LHCN-M2 (cell line): ENCODE measurements at regions not wholly inside any gene's neighbourhood (a gene's known extent, or its start where the extent isn't known, plus 50 kb on each side); places are given as distances from the start of the nearest gene placed in this dataset.

Experiments
- DNase-seq: peaks from one replicate; pipeline ENCODE4 v3.0.0-alpha.2; 2012; ENCODE audit warnings: low read depth

- DNase-seq = no peak
Measured at GRCh38 chr5:125201446-125202052, 455.1 kb upstream of the ZNF608 start.

- DNase-seq = no peak
Measured at GRCh38 chr5:125202353-125202752, 455.9 kb upstream of the ZNF608 start.

DNA sequence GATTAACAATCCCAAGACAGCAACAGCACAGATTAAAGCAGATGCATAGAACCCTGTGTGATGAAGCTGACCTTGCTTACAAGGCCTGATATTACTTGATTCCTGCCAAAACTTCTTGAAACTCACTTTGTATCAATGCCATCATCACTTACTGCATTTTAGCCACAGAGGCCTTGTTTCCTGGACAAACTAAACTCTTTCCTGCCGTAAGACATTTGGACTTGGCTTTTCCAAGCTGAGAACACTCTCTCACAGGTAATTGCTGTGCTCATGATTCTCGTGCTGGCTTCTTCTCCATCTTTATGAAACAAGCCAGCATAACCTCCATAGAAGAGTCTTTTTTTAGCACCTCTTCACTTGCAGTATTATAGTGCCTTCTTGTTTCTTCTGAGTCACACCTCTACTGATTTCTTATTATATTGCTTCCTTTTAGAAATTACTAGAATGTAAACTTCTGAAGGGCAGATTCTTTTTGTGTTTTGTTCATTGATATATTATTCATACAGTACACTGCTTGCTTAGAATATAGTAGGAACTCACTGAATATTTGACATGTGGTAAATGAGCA, 456.5 kb upstream of the ZNF608 start:
- DNase-seq = no peak

DNA sequence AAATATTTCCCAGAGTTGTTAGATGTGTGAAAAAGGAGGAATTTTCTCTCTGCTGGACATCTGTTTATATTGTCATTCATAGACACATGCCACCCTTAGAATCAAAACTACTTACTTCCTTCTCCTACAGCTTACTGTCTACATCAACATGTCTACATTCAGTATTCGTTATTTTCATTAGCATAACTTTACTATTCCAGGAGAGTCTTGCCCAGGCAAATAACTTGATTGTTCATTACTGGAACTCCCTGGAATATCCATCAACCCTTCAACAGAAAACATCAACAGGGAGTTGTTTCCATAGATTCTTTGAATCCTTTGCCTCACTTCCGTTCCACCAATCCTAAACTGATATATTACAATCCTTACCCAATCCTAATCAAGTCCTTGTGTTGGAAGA, 457.5 kb upstream of the ZNF608 start:
- DNase-seq = no peak

DNA sequence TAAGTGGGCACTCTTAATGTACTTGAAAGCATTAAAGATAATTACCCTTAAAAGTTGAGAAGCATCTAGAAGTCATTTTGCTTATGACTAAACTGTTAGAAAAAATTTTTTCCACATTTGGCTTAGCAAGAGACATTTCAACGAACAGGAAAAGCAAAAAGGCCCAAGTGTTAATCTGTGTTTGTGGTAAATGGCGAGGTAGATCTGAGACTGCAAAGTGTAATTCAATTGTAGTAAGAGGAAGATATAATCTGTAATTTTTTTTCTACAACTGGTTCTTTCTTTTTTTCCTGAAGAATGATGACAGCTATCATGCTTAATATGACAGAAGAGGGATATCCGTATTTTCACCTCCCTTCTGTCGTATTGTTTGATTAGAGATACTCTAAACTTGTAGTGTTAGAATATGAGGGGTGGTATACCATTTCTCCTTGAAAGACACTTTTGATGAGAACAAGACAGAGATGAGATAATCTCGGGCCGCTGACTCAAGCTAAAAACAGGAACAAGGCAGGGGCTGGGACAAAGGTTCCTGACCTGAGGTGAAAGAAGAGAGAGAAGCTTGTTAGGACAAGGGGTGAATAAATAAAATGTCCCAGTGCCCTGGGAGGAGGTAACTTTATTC, 459.3 kb upstream of the ZNF608 start:
- DNase-seq = no peak

- DNase-seq = no peak
Measured at GRCh38 chr5:125207856-125208255, 461.4 kb upstream of the ZNF608 start.

GRCh38 chr5:125209650-125210049, 463.2 kb upstream of the ZNF608 start:
- DNase-seq = no peak

- peak; percentile 85 for DNase-seq
Measured at GRCh38 chr5:125210242-125210947, 464.0 kb upstream of the ZNF608 start.

DNA sequence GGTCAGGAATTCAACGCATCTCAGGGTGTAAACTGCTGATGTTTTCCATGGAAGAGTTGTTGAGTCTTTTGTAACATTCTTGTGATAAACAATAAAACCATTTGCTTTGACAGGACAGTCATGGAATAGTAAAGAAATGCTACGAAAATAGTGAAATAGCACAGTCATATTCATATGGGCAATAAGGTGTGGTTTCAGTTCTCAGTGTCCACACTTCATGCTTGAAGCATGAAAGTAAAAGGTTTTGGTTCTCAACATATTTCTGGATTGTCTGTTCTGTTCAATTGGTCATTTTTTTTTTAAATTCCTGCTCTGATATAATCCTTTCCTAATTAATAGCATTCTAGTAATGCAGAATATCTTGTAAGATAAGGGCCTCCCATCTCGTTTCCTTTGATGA, 467.6 kb upstream of the ZNF608 start:
- no peak for DNase-seq

- no peak for DNase-seq
Measured at GRCh38 chr5:125215593-125215992, 469.2 kb upstream of the ZNF608 start.

DNA sequence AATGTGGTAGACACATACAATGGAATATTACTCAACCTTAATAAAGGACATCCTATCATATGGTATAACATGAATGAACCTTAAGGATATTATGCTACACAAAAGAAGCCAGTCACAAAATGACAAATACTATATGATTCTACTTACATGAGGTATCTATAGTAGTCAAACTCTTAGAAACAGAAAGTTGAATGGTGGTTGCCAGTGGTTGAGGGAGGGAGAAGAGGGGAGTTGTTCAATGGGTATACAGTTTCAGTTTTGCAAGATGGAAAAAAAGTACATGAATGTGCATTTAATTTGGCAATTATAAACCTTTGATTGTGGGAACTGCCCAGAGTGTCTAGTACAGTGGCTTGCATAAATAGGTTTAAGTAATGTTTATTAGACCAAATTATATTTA, 473.3 kb upstream of the ZNF608 start:
- no peak for DNase-seq

DNA sequence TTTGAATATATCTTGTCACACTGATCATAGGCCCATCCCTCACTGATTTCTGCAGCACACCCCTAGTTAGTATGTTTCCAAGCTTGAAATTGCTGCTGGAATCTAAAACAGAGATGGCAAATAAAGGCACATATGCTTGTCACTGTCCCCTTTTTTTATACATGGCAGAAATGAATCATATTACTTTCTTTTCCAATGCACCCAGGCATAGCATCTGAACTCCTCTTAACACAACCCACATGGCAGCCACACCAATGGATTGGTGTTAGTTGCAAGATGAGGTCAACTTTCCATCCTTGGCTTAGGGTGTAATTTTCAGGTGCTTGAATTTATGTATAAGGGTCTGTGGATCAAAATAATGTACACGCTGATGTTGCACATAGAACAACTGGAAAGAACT, 473.8 kb upstream of the ZNF608 start:
- DNase-seq = no peak

DNA sequence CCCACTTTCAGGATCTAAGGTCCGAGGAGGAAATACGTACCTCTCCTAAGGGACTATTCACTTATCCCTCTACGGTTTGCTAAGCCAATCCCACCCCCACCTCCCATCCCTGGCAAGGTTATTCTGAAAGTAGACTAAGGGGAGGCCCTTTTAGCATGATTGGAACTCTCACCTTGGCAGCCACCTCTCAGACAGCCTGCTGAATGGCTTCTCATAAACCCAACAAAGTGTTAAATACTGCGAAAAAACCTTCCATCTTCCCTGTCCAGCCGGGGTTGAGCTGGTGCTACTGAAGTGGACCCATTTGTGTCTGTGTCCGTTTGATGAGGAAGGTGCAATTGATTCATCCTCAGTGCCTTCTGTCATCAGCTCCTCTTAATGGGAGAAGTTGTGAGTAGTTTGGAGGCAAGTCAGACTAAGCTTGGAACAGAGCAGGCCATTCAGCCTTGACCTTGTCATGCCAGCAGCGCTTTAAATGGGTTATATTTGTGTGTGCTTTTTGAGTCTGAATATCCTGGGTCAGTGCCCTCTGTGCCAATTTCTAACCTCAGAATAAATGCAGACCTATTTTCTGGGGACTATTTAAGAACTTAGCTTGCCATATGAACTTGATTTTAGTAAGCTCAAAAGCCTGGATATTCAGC, 476.3 kb upstream of the ZNF608 start:
- no peak for DNase-seq

DNA sequence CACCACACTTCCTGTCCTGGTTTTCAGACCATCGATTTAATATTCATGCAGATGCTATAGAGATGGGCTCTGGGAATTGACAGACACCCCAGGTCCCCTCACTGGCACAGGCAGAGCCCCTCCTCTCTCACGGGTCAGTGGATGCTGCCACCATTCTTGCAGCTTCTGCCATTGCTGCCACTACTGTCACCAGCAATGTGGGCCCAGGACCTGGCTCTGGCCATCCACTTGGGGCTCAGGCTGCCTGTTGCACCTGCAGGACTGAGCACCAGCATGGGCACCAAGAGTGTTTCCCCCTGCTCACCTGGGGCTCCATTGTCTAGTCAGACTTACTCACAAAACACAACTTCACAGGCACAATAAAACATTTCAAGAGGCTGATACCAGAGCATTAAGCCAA, 479.0 kb upstream of the ZNF608 start:
- DNase-seq = no peak

- no peak for DNase-seq
Measured at GRCh38 chr5:125226825-125227224, 480.4 kb upstream of the ZNF608 start.

- peak; percentile 33 for DNase-seq
Measured at GRCh38 chr5:125227333-125228095, 481.1 kb upstream of the ZNF608 start.

DNA sequence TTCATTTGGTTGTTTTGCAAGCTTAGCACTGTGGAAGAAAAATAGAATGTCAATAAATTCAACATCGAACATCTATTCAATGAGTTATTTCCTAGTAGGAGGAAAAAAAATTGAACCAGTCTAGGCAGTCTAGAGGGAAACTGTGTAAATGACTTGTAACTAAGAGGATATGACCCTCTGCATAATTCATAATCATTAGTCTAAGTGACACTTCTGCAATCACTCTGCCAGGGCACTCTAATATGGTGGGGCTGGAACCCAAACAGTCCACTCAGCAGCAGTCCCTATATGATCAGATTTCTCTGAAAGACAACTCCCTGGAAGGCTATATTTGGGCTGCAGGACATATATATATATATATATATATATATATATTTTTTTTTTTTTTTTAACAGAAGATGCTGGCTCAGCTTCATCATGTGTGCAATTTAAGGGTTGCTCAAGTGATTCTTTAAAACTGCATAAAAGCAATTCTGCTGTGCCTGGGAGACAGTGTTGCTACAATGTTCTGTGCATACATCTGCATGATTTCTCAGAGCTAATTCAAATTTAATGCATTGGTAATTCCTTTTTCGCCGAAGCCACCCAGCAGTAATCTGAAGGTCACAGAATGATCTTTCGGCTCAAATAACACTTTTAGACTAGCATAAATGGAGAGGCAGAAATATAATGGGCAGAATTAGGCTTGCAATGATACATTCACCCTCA, 482.1 kb upstream of the ZNF608 start:
- no peak for DNase-seq

DNA sequence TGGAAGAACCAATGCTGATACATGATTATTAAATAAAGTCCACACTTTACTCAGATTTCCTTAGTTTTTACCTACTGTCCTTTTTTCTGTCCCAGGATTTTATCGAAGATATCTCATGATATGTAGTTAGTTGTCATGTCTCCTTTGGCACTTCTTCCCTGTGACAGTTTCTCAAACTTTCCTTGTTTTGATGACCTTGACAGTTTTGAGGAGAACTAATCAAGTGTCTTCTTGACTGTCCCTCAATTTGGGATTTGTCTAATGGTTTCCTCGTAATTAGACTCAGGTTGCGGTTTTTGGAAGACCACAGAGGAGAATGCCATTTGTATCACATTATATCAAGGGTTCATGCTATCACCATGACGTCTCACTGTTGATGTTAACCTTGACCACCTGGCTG, 483.1 kb upstream of the ZNF608 start:
- no peak for DNase-seq

DNA sequence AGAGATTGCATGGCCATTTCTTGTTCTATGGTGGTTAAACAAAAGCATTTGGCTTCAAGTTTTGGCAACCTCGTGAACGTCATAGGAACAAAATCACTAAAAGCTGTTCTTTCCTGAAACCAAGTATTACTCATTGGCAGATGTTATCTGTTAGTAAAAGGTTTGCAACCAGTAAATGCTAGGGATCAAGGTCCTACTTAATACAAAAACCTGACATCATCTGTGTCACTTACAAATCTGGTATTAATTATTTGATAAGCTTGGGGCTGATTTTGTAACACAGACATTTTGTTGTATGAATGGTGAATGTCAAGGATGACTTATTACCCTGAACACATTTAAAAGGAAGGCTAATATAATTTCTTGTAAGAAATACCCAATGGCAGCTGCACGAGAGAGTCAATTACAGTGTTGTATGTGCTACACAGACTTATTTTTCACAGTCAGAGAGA, 486.4 kb upstream of the ZNF608 start:
- DNase-seq = peak; percentile 43

DNA sequence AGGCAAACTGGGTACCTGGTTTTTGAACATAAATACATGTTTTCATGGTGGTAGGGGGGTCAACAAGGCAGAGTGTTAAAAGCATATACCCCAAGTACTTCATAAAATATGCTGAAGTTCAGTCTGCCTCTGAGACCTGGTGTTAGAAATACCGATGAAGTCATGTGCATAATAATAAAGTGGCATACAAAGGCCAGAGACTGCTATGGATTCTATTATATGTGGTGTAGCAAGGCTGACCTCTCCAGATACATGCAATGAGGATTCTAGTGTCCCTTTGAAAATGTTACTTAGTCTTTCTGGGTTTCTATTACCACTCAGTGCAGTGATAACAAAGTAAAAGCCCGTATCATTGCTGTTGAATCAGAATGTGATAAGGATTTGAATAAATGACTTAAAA, 487.5 kb upstream of the ZNF608 start:
- DNase-seq = no peak

DNA sequence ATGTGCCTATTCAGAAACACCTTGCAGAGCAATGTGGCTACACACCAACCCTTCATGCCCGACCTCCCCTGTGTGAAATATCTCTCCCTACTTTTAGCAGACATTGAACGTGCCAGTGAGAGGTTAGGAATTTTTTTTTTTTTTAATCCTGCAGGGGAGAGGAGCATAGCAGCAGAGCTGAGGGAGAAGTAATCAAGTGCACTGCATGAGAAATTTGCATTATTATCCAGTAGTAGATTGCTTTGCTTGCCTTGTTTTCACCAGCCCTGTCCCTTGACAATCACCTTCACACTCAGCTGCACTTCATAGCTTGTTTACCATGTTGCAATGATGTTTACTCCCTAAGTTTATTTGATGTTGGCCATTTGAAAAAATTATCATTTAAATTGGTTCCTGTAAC, 489.6 kb upstream of the ZNF608 start:
- DNase-seq = no peak
